ENCODE measurements at regions not wholly inside any gene's neighbourhood (a gene's known extent, or its start where the extent isn't known, plus 50 kb on each side); places are given as distances from the start of the nearest gene placed in this dataset.

DNA sequence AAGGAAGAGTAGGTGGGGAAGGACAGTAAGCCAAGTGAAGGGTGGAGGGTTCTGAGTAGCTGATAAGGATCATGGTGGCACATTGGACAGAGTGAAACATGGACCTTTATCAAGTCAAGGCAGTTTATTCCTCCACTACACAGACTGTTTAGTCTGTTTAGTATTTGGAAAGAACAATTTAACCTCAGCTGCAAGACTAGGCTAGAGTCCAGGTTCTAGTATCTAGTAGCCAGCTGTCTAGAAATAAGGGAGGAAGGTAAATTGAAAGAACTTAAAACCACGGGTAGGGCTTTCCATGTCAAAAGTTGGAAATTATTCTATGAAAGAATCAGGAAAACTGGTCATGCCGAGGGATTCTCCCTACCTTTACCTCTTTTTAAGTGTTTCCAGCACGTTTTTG lies 140.1 kb upstream of the MED14 start:
- peaks cover 7% of the 10 kb centered on the region; the same call in 1 of the 2 replicates for H3K4me1 ChIP-seq (ENCODE audit: insufficient read depth, low read length)
- H3K9me3 Mint-ChIP-seq: peaks cover 57 to 59% of the 10 kb centered on the region in 2 experiments
- H3K79me2 ChIP-seq (ENCODE audit: insufficient read depth, low read length): no peaks in the 10 kb centered on the region
- no peak overlapping the region for H2AK5ac ChIP-seq (ENCODE audit: insufficient read length, low read length)
- H4K91ac ChIP-seq (ENCODE audit: insufficient read length, low read depth, low read length): no peak overlapping the region
- no peak overlapping the region for H3K4me3 Mint-ChIP-seq
- H3K4me2 ChIP-seq (ENCODE audit: insufficient read depth, insufficient read length, low read length): no peak overlapping the region
- no peak overlapping the region for H3K27ac Mint-ChIP-seq
- H3K9me3 ChIP-seq (ENCODE audit: control insufficient read depth, low read depth, low read length): no peaks in the 10 kb centered on the region
- no peak overlapping the region for H3K4ac ChIP-seq (ENCODE audit: low read depth, low read length)
- H4K8ac ChIP-seq (replicated peaks; ENCODE audit: insufficient read length, low read depth, low read length): no peak overlapping the region
- peaks cover 16 to 25% of the 10 kb centered on the region in 2 experiments for H3K4me1 Mint-ChIP-seq
- H2BK15ac ChIP-seq (ENCODE audit: low read depth, low read length): no peak overlapping the region
- no peaks in the 10 kb centered on the region for H3K27me3 ChIP-seq (ENCODE audit: insufficient read depth, low read length)
- H3T11ph ChIP-seq (ENCODE audit: low read length): no peak overlapping the region
- no peak overlapping the region for H3K9ac ChIP-seq (ENCODE audit: extremely low read depth, insufficient read length, low read length)
- H3K18ac ChIP-seq (ENCODE audit: insufficient read length, low read depth, low read length): no peak overlapping the region
- WGBS (ENCODE audit: extremely low coverage, insufficient read length, low lambda C conversion rate): no CpG with 5 or more reads among the region's 3 CpGs
- no peak overlapping the region for H2BK12ac ChIP-seq (ENCODE audit: insufficient read length, low read depth, low read length)
- H3K56ac ChIP-seq (ENCODE audit: insufficient read length, low read depth, low read length): no peak overlapping the region
- DNase-seq: no peak
- no peak overlapping the region for H3K14ac ChIP-seq (ENCODE audit: insufficient read depth, low read length)
- no peaks in the 10 kb centered on the region for H3K23me2 ChIP-seq (ENCODE audit: insufficient read length, low read depth, low read length, poor library complexity, severe bottlenecking)
- H2BK5ac ChIP-seq (ENCODE audit: insufficient read length, low read length): no peak overlapping the region
- H3K79me1 ChIP-seq (ENCODE audit: insufficient read depth, low read depth, low read length, poor library complexity, severe bottlenecking): no peaks in the 10 kb centered on the region
- H3K36me3 Mint-ChIP-seq (ENCODE audit: insufficient read depth in 1 of 3, low read depth in 3 of 3): peaks cover 0 to 9% (median 3%) of the 10 kb centered on the region in 3 experiments; a peak in 4 of 7 replicates
- no peak overlapping the region for H4K5ac ChIP-seq (ENCODE audit: insufficient read length, low read depth, low read length)
- H2BK20ac ChIP-seq (ENCODE audit: low read depth, low read length, poor library complexity, severe bottlenecking): no peak overlapping the region
- no peak overlapping the region for H2BK120ac ChIP-seq (ENCODE audit: low read depth, low read length, poor library complexity, severe bottlenecking)
- TF ChIP-seq, protein P1, sequence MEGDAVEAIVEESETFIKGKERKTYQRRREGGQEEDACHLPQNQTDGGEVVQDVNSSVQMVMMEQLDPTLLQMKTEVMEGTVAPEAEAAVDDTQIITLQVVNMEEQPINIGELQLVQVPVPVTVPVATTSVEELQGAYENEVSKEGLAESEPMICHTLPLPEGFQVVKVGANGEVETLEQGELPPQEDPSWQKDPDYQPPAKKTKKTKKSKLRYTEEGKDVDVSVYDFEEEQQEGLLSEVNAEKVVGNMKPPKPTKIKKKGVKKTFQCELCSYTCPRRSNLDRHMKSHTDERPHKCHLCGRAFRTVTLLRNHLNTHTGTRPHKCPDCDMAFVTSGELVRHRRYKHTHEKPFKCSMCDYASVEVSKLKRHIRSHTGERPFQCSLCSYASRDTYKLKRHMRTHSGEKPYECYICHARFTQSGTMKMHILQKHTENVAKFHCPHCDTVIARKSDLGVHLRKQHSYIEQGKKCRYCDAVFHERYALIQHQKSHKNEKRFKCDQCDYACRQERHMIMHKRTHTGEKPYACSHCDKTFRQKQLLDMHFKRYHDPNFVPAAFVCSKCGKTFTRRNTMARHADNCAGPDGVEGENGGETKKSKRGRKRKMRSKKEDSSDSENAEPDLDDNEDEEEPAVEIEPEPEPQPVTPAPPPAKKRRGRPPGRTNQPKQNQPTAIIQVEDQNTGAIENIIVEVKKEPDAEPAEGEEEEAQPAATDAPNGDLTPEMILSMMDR (conservative IDR thresholded peaks at IDR 0.05): no peak
- H4K20me1 ChIP-seq (ENCODE audit: control insufficient read depth, insufficient read depth, insufficient read length): no peaks in the 10 kb centered on the region
- no peaks in the 10 kb centered on the region for H3K27me3 Mint-ChIP-seq (ENCODE audit: low read depth)
- H3K23ac ChIP-seq (ENCODE audit: insufficient read length, low read depth, low read length): no peak overlapping the region
- H2AFZ ChIP-seq (ENCODE audit: low read length): no peak overlapping the region
- H3K27ac ChIP-seq (ENCODE audit: insufficient read length, low read depth, low read length): no peak overlapping the region
